GM23338 (cell line): ENCODE measurements at regions not wholly inside any gene's neighbourhood (a gene's known extent, or its start where the extent isn't known, plus 50 kb on each side); places are given as distances from the start of the nearest gene placed in this dataset.

ENCODE experiments used
- ATAC-seq: fragments of 200-7000 bp; cut with Tn5 transposase; 3 replicates; pipeline ENCODE4 v1.9.1; 2020
- DNase-seq: peaks from one replicate; pipeline ENCODE4 v3.0.0-alpha.2; 2015; ENCODE audit warnings: low spot score
- H2AFZ ChIP-seq: fragments of 200-600 bp; sonication (generic); 2 replicates; pipeline ENCODE4 v1.8.0; 2016; ENCODE audit warnings: antibody characterized with exemption, mild to moderate bottlenecking, moderate library complexity
- H3F3A ChIP-seq: fragments of 200-600 bp; sonication (generic); replicated peaks from 2 replicates; pipeline ENCODE4 v1.8.0; 2017; ENCODE audit warnings: antibody characterized with exemption, mixed run types, low read depth
- H3K27ac ChIP-seq: fragments of 200-600 bp; sonication (generic); 2 replicates; pipeline ENCODE4 v1.6.1; 2016; ENCODE audit warnings: low read depth
- H3K27me3 ChIP-seq: fragments of 200-600 bp; sonication (generic); 2 replicates; pipeline ENCODE4 v1.8.0; 2016; ENCODE audit warnings: mild to moderate bottlenecking, mixed run types, moderate library complexity; ENCODE audit not compliant: insufficient read depth
- H3K36me3 ChIP-seq: fragments of 200-600 bp; sonication (generic); 2 replicates; pipeline ENCODE4 v1.8.0; 2016; ENCODE audit warnings: mild to moderate bottlenecking; ENCODE audit not compliant: insufficient read depth
- H3K4me1 ChIP-seq: fragments of 200-600 bp; sonication (generic); 2 replicates; pipeline ENCODE4 v1.8.0; 2016; ENCODE audit warnings: mild to moderate bottlenecking, moderate library complexity; ENCODE audit not compliant: insufficient read depth
- H3K4me2 ChIP-seq: fragments of 200-600 bp; sonication (generic); 2 replicates; pipeline ENCODE4 v1.7.1; 2017; ENCODE audit warnings: mixed run types
- H3K4me3 ChIP-seq: fragments of 200-600 bp; sonication (generic); 2 replicates; pipeline ENCODE4 v1.6.1; 2016; ENCODE audit warnings: mixed run types
- H3K79me2 ChIP-seq: fragments of 200-600 bp; sonication (generic); replicated peaks from 2 replicates; pipeline ENCODE4 v1.8.0; 2017; ENCODE audit warnings: mild to moderate bottlenecking; ENCODE audit not compliant: insufficient read depth
- H3K9me2 ChIP-seq: fragments of 200-600 bp; sonication (generic); 2 replicates; pipeline ENCODE4 v1.8.0; 2017; ENCODE audit not compliant: insufficient read depth
- H4K20me1 ChIP-seq: fragments of 200-600 bp; sonication (generic); replicated peaks from 2 replicates; pipeline ENCODE4 v1.8.0; 2017; ENCODE audit warnings: mild to moderate bottlenecking; ENCODE audit not compliant: insufficient read depth
- H3K27ac Mint-ChIP-seq: 2 replicates; pipeline ENCODE4 v1.8.0; 2020; ENCODE audit warnings: inconsistent platforms, mild to moderate bottlenecking, moderate library complexity, mixed read lengths
- H3K27me3 Mint-ChIP-seq: 3 replicates; pipeline ENCODE4 v1.8.0; 2022; ENCODE audit warnings: low read depth, mild to moderate bottlenecking, moderate library complexity, mixed read lengths, inconsistent platforms; ENCODE audit not compliant: insufficient read depth, poor library complexity
- H3K36me3 Mint-ChIP-seq: 3 replicates; pipeline ENCODE4 v1.8.0; 2021; ENCODE audit warnings: low read depth, mild to moderate bottlenecking, inconsistent platforms, moderate library complexity, mixed read lengths
- H3K4me1 Mint-ChIP-seq: 3 replicates; pipeline ENCODE4 v1.8.0; 2020; ENCODE audit warnings: mild to moderate bottlenecking, inconsistent platforms, mixed read lengths
- H3K4me3 Mint-ChIP-seq: 3 replicates; pipeline ENCODE4 v1.8.0; 2021; ENCODE audit warnings: moderate library complexity, mild to moderate bottlenecking, inconsistent platforms, mixed read lengths
- H3K9me3 Mint-ChIP-seq: 3 replicates; pipeline ENCODE4 v1.8.0; 2020; ENCODE audit warnings: moderate library complexity, mild to moderate bottlenecking, inconsistent platforms, mixed read lengths
- CREB1 ChIP-seq: fragments of 250-450 bp; sonication (Bioruptor Pico); IDR thresholded peaks from 2 replicates; pipeline ENCODE4 v1.5.0; 2020; ENCODE audit warnings: low read depth, mild to moderate bottlenecking, moderate library complexity
- ETS1 ChIP-seq: IDR thresholded peaks from 2 replicates; pipeline ENCODE4 v1.6.1; 2016; ENCODE audit warnings: antibody characterized with exemption
- EZH2 ChIP-seq: fragments of 200-600 bp; sonication (generic); IDR thresholded peaks from one replicate; pipeline ENCODE4 v1.8.0; 2017; ENCODE audit warnings: antibody characterized with exemption, mild to moderate bottlenecking, low read depth; ENCODE audit not compliant: unreplicated experiment
- JUNB ChIP-seq: IDR thresholded peaks from one replicate; pipeline ENCODE4 v1.6.1; 2016; ENCODE audit warnings: antibody characterized with exemption; ENCODE audit not compliant: unreplicated experiment
- POLR2AphosphoS5 ChIP-seq: IDR thresholded peaks from 2 replicates; pipeline ENCODE4 v1.6.1; 2016; ENCODE audit warnings: antibody characterized with exemption, low read depth
- STAT1 ChIP-seq: IDR thresholded peaks from one replicate; pipeline ENCODE4 v1.6.1; 2016; ENCODE audit warnings: antibody characterized with exemption; ENCODE audit not compliant: unreplicated experiment
- ZNF114 ChIP-seq: fragments of 250-450 bp; sonication (Bioruptor Pico); IDR thresholded peaks from 2 replicates; pipeline ENCODE4 v1.5.0; 2020; ENCODE audit warnings: mild to moderate bottlenecking, moderate library complexity
- ZNF331 ChIP-seq: fragments of 250-450 bp; sonication (Bioruptor Pico); IDR thresholded peaks from 2 replicates; pipeline ENCODE4 v1.5.0; 2020; ENCODE audit warnings: low read depth, mild to moderate bottlenecking, moderate library complexity
- TF ChIP-seq, protein P1 (sequence below): IDR thresholded peaks from one replicate; pipeline ENCODE4 v1.6.1; 2018; ENCODE audit warnings: antibody characterized with exemption; ENCODE audit not compliant: unreplicated experiment
- TF ChIP-seq, protein P2 (sequence below), 2 experiments: fragments of 200-600 bp in 1 of 2; sonication (generic) in 1 of 2; conservative IDR thresholded peaks; 2 replicates each; pipeline versions ENCODE4 v1.5.1 to v1.6.1; 2016 to 2017; ENCODE audit warnings: antibody characterized with exemption in 2 of 2, low read depth in 2 of 2, mild to moderate bottlenecking in 2 of 2, moderate library complexity in 1 of 2

DNA sequence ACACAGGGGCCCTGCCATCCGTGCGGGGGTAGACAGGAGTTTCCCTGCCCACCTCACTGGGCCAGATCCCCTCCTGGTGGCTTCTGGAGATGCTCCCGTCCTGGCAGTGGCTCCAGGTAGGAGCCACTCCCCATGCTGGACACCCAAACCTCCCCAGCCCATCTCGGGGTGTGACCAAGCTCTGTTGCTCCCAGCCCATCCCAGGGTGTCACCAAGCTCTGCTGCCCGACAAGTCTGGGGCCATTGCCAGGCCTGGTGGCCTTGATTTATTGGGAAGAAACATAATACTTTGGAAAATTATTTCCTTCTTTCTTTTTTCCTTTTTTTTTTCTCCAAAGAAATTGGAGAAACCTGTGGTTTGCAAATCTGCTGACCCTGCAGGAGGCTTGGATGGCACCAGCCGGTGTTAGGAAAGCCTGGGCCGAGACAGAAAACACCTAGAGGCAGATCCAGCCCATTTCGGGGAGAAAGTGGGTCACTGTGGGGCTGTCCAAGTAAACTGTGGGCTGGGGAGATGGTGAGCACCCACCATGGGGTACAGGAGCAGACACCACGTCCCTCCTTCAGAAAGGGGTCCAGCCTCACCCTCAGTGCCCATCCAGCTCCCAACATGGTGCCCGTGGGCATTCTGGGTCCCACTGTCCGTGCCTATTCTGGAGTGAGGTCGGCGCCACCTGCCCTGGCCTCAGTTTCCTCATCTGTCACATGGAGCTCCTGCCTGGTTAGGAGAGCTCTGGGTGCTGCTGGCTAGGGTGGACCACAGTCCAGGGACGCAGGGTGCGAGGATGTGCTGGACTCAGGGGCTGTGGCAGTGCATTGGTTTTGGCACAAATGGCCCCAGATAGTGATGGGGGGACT lies 59.4 kb upstream of the ADRA2C start:
- no peak overlapping the region for H3K4me2 ChIP-seq
- H3K36me3 Mint-ChIP-seq = no peaks in the 10 kb centered on the region; the same call in 2 of the 3 replicates
- H3K27ac Mint-ChIP-seq = no peak overlapping the region
- peaks cover 13% of the 10 kb centered on the region for H3K27me3 Mint-ChIP-seq
- H3K9me2 ChIP-seq = no peaks in the 10 kb centered on the region
- no peak overlapping the region for H3K4me3 Mint-ChIP-seq
- no peaks in the 10 kb centered on the region for H3K27me3 ChIP-seq
- TF ChIP-seq ZNF114 (CRISPR knock-in tag) (no peak), ETS1 (no peak), JUNB (no peak), POLR2AphosphoS5 (no peak), ZNF331 (CRISPR knock-in tag) (no peak), EZH2 (no peak), STAT1 (no peak), CREB1 (CRISPR knock-in tag) (no peak)
- TF ChIP-seq, protein P1, sequence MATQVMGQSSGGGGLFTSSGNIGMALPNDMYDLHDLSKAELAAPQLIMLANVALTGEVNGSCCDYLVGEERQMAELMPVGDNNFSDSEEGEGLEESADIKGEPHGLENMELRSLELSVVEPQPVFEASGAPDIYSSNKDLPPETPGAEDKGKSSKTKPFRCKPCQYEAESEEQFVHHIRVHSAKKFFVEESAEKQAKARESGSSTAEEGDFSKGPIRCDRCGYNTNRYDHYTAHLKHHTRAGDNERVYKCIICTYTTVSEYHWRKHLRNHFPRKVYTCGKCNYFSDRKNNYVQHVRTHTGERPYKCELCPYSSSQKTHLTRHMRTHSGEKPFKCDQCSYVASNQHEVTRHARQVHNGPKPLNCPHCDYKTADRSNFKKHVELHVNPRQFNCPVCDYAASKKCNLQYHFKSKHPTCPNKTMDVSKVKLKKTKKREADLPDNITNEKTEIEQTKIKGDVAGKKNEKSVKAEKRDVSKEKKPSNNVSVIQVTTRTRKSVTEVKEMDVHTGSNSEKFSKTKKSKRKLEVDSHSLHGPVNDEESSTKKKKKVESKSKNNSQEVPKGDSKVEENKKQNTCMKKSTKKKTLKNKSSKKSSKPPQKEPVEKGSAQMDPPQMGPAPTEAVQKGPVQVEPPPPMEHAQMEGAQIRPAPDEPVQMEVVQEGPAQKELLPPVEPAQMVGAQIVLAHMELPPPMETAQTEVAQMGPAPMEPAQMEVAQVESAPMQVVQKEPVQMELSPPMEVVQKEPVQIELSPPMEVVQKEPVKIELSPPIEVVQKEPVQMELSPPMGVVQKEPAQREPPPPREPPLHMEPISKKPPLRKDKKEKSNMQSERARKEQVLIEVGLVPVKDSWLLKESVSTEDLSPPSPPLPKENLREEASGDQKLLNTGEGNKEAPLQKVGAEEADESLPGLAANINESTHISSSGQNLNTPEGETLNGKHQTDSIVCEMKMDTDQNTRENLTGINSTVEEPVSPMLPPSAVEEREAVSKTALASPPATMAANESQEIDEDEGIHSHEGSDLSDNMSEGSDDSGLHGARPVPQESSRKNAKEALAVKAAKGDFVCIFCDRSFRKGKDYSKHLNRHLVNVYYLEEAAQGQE = no peak
- H3K79me2 ChIP-seq = no peaks in the 10 kb centered on the region
- H3F3A ChIP-seq = no peaks in the 10 kb centered on the region
- H3K4me1 Mint-ChIP-seq = peaks cover 13% of the 10 kb centered on the region
- no peak for ATAC-seq
- no peak for DNase-seq
- no peaks in the 10 kb centered on the region for H4K20me1 ChIP-seq
- no peaks in the 10 kb centered on the region for H3K36me3 ChIP-seq
- no peak overlapping the region for H3K27ac ChIP-seq
- peaks cover 6% of the 10 kb centered on the region; the same call in 1 of the 2 replicates for H3K4me1 ChIP-seq
- no peaks in the 10 kb centered on the region for H3K9me3 Mint-ChIP-seq
- H2AFZ ChIP-seq = no peak overlapping the region
- H3K4me3 ChIP-seq = no peak overlapping the region

DNA sequence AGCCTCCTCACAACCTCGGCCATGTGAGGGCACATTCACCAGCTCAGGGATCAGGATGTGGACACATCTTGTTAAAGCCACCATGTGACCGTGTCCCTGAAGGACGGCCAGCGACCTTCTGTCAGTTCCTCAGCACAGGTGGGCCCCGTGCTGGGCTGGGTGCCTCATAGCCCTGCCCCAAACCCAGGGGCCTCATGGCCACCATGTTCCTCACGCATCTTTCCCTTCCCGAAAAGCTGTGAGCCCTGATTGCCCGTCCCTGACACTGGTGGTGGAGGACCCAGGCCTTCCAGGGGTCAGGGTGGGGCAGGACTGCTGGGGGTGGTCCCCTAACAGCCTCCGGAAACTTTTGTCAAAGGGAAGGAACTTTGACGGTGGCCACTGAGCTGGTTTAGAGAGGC lies 60.1 kb upstream of the ADRA2C start:
- Histone ChIP-seq H3K4me2 (no peak overlapping the region), H3K27me3 (no peaks in the 10 kb centered on the region), H3K27ac (no peak overlapping the region), H3K9me2 (no peaks in the 10 kb centered on the region), H3F3A (no peaks in the 10 kb centered on the region), H4K20me1 (no peaks in the 10 kb centered on the region), H3K4me1 (peaks cover 6% of the 10 kb centered on the region; the same call in 1 of the 2 replicates), H2AFZ (no peak overlapping the region), H3K36me3 (no peaks in the 10 kb centered on the region), H3K79me2 (no peaks in the 10 kb centered on the region), H3K4me3 (no peak overlapping the region)
- no peak overlapping the region for H3K4me3 Mint-ChIP-seq
- no peaks in the 10 kb centered on the region; the same call in 2 of the 3 replicates for H3K36me3 Mint-ChIP-seq
- peaks cover 13% of the 10 kb centered on the region for H3K4me1 Mint-ChIP-seq
- ATAC-seq (no peak), DNase-seq (no peak)
- H3K9me3 Mint-ChIP-seq = no peaks in the 10 kb centered on the region
- no peak overlapping the region for H3K27ac Mint-ChIP-seq
- peaks cover 13% of the 10 kb centered on the region for H3K27me3 Mint-ChIP-seq
- TF ChIP-seq, protein P2, sequence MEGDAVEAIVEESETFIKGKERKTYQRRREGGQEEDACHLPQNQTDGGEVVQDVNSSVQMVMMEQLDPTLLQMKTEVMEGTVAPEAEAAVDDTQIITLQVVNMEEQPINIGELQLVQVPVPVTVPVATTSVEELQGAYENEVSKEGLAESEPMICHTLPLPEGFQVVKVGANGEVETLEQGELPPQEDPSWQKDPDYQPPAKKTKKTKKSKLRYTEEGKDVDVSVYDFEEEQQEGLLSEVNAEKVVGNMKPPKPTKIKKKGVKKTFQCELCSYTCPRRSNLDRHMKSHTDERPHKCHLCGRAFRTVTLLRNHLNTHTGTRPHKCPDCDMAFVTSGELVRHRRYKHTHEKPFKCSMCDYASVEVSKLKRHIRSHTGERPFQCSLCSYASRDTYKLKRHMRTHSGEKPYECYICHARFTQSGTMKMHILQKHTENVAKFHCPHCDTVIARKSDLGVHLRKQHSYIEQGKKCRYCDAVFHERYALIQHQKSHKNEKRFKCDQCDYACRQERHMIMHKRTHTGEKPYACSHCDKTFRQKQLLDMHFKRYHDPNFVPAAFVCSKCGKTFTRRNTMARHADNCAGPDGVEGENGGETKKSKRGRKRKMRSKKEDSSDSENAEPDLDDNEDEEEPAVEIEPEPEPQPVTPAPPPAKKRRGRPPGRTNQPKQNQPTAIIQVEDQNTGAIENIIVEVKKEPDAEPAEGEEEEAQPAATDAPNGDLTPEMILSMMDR (conservative IDR thresholded peaks at IDR 0.05; ENCODE audit: low read depth in 2 of 2) = no peak
